HG03196 (cell line): ENCODE measurements at regions not wholly inside any gene's neighbourhood (a gene's known extent, or its start where the extent isn't known, plus 50 kb on each side); places are given as distances from the start of the nearest gene placed in this dataset.

Experiments used
- ATAC-seq: cut with Tn5 transposase; IDR thresholded peaks from one replicate; pipeline ENCODE4 v1.9.1; 2021; ENCODE audit not compliant: unreplicated experiment

DNA sequence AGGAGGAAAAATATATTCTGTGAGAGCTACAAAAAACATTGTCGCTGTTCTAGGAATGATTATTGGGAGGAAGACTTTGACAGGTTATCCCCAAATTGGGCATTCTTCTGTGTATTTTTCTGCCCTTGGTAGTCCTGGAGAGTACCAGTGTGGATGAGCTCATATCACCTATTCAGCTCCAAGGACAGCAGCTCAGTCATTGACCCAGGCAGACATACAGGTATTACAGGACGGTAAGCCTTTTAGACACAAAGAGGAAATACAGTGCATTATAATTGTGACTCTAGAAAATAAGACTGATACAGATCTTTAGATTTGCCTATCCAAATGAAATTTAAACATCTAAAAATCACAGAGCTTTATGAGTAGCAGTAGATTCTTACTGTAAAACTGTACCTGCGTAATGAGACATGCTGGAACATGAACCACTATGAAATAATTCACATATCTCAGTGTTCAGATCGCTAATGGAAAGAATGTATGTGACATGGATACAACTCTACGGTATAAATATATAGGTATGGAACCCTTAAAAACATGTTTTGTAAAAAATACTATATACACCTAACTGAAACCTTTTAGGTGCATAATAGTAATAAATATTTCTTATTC, 56.0 kb downstream of the PLK2 start:
- no peak for ATAC-seq

DNA sequence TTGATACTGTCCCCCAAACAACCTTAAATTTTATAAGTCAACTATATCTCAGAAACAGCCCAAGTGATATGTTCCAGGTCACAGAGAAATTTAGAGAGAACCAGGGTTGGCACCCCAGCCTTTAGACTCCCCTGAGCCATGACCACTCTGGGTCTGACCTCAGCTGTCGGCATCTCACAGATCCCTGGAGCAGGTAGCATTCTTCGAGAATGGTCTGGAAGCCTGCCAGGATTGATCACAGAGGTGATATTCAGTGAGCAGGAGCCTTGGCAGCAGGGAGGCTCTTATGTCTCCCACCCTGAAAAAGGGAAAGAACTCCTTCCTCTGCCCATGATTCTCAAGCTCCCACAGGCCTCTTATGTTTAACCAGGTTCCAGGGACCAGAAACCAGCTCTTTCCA, 58.2 kb downstream of the PLK2 start:
- no peak for ATAC-seq

- no peak for ATAC-seq
These were observed 59.1 kb downstream of the PLK2 start for GRCh38 chr5:58400737-58401136.

DNA sequence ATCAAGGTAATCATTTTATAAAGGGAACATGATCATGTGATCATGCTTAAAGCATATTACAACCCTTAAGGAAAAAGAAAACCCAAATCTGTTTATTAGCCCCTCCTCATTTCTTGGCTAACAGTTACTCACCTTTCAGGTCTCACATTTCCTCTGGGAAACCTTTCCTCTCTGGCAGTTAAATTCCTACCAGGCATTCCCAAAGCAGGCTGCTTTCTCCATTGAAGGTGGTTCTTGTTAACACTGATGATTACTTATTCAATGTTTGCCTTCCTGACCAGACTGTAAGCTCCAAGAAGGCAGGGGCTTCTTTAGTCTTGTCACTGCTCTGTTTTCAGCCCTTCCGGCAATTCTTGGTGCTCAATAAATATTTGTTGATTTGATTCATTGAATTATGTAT, 59.9 kb downstream of the PLK2 start:
- no peak for ATAC-seq

DNA sequence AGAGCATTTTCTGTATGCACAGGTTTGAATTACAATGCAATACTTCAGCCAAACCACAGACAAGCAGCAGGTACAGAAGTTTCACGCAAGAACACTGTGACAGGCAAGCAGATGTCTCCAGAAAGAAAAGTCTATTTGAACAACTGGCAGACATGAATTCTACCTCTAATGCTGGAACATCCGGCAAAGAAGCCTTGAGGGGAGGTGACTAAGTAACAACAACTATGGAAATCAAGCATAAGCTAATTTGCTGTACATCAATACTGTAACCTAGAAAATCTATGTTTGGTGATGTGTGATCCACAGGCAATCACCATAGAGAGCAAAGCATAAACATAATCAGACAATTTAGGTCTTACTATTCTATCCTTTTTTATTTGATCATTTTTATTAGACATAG, 65.5 kb downstream of the PLK2 start:
- no peak for ATAC-seq

DNA sequence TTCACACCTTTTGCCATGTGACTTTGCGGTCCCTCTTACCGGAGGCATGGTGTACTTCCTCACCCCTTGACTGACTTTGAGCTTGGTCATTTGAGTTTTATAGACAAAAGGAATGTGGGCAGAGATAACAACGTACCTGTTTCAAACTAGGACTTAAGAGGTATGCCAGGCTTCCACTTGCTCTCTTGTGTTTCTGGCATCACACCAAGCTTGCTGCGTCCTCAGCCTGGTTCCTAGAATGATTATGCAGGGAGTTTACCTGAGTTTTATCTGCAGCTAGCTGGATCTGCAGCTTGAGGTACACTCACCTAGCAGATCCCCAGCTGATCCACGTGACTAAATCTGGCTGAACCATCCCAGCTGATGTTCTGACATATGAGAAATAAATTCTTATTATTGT, 66.2 kb downstream of the PLK2 start:
- ATAC-seq: no peak

DNA sequence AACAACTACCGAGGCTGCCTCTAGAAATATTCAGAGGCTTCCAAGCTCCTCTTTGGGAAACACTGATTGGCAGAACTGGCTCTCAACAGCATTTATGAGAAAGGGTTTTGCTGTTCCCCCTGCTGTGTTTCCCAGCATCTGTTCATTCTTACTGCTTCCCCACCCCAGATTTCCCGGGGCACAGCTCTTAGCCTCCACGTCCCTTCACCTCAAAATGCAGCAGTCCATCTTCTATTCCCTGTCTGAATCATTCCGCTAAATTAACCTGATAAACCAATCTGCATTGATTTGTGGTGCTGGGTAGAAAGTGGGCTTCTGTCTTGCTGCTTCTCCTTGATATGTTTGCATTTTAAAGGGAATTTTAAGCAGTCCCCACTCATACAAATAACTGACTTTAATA, 67.4 kb downstream of the PLK2 start:
- no peak for ATAC-seq

DNA sequence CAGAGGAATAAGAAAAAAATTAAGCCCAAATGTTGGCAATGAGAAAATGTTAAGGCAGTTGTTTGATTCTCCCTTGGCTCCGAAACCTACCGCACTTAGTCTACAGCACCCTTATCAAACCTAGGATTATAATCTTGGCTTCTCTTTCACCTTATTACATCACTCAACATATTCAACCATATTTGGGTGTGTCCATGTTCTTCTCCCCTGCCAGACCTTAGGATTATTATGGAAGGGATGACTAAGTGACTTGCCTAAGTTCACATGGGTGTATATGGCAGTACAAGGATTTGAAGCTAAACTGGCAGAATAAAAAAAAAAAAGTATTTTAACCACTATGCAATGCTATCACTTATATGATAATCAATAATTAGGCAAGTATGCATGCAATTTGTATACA, 76.4 kb downstream of the PLK2 start:
- no peak for ATAC-seq

GRCh38 chr5:58382131-58382534, 77.8 kb downstream of the PLK2 start:
- no peak for ATAC-seq

- no peak for ATAC-seq
These were observed 78.3 kb downstream of the PLK2 start for GRCh38 chr5:58381566-58381965.

GRCh38 chr5:58380655-58381054, 79.2 kb downstream of the PLK2 start:
- ATAC-seq: no peak

GRCh38 chr5:58378613-58379390, 81.1 kb downstream of the PLK2 start:
- no peak for ATAC-seq

DNA sequence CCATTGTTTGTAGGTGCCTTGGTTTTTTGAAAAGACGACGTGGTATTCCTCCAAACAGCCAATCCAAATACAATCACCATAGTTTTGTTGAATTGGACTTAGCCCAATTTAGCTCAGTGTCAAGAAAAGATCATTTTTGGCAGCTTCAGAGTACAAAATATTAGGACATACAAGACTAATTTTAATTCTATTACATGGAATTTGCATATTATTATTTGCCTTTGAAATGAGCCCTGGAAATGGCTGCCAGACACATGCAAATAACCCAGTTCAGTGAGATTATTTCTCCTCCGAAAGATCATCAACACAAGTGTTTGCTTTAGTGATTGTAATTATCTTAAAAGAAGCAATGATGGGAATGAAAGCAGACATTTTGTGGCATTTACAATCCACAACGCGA, 89.3 kb downstream of the PLK2 start:
- no peak for ATAC-seq

DNA sequence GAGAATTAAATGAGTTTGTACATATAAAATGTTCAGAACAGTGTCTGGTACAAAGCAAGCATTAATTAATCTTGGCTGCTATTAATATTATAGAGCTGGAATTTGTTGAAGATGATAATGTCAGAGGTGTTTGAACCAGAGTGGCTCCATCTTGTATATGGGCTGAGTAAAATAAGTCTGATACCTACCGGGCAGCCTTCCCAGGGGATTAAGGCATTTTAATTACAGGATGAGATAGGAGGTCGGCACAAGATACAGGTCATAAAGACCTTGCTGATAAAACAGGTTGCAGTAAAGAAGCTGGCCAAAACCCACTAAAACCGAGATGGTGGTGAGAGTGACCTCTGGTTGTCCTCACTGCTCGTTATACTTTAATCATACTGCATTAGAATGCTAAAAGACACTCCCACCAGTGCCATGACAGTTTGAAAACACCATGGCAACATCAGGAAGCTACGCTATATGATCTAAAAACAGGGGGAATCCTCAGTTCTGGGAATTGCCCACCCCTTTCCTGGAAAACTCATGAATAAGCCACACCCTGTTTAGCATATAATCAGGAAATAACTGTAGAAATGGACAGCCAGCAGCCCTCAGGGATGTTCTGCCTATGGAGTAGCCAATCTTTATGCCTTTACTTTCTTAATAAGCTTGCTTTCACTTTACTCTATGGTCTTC, 90.2 kb downstream of the PLK2 start:
- ATAC-seq: no peak

GRCh38 chr5:58366461-58366860, 93.4 kb downstream of the PLK2 start:
- ATAC-seq: no peak

GRCh38 chr5:58365791-58366190, 94.1 kb downstream of the PLK2 start:
- ATAC-seq: no peak

DNA sequence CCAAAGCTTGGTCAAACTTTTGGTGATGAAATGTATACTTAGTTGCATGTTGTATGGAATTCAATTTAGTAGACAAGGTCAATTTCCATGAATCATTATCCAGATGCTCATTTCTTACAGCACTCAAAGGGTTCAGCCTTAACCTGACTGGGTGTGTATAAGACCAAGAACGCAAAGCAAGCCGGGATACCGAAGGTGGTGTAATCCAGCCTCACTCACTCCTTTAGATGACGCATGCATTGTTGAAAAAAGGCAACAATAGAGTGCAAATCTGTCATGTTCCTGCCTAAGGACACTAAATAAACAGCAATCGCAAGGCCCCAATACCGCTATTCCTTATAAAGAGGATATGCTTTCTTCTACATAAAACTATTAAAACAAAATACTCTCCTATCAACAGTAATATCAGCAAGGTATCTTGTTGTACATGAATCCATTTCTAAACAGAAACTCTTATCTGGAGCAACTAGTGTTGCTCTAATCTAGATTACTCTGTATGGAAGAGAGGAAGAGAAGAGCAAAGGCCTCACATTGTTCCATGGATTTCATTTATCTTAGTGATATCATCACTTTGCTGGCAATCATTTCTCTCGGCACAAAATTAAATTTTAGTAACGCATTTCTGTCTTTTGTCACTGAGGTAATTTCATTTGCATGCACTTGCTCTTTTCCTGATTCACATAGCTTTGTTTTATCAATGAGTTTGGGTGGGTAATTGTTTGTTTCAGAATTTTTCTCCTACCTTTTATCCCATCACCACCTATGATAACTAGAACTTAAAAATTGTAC, 96.2 kb downstream of the PLK2 start:
- no peak for ATAC-seq

DNA sequence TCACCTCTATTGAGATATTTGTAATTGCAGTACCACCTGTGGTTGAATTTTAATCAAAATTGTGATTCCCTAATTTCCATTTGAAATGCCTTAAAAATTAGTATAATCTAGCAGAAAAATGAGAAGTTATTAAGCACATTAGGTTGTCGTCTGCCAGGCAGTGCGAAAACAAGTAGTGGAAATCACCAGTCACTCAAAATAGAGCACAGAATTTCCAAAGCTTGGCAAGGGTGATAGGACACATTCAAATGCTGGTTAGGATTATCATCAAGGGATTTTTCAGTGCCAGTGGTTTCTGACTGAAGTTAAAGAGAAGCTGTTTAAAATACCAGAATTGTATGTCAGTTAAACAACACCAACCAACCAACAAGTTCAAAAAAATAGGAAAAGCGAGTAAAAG, 97.8 kb downstream of the PLK2 start:
- ATAC-seq: no peak

- no peak for ATAC-seq
These were observed 99.1 kb downstream of the PLK2 start for GRCh38 chr5:58360794-58361193.

GRCh38 chr5:58359981-58360380, 99.9 kb downstream of the PLK2 start:
- no peak for ATAC-seq

GRCh38 chr5:58358501-58359178, 101.2 kb downstream of the PLK2 start:
- ATAC-seq: no peak
